ENCODE measurements at regions not wholly inside any gene's neighbourhood (a gene's known extent, or its start where the extent isn't known, plus 50 kb on each side); places are given as distances from the start of the nearest gene placed in this dataset.
A peak's percentile ranks its signal among the peaks of the same experiment; 100 is the strongest.

GRCh38 chr4:26048950-26049349 is 134.9 kb downstream of the SMIM20 start:
- Histone ChIP-seq H3K4ac (ENCODE audit: low read depth, low read length) (no peak overlapping the region), H2BK5ac (ENCODE audit: low read length) (no peak overlapping the region), H3K4me1 (ENCODE audit: control insufficient read depth, low read depth, low read length) (no peaks in the 10 kb centered on the region), H4K5ac (ENCODE audit: low read length) (no peak overlapping the region), H3K27ac (ENCODE audit: low read depth, low read length) (no peak overlapping the region), H3K4me3 (ENCODE audit: low read length) (no peak overlapping the region), H3K4me2 (ENCODE audit: low read length) (no peak overlapping the region), H2BK15ac (replicated peaks; ENCODE audit: low read depth) (no peak overlapping the region), H3K23ac (ENCODE audit: low read length) (no peak overlapping the region), H4K8ac (ENCODE audit: low read depth, low read length) (no peak overlapping the region), H2BK120ac (ENCODE audit: low read depth, low read length) (no peak overlapping the region), H3K79me2 (ENCODE audit: control insufficient read depth, insufficient read depth, low read length) (no peaks in the 10 kb centered on the region), H3K27me3 (ENCODE audit: insufficient read depth, low read length, poor library complexity) (no peaks in the 10 kb centered on the region), H3K79me1 (ENCODE audit: low read length) (no peaks in the 10 kb centered on the region), H3K36me3 (ENCODE audit: control insufficient read depth, insufficient read depth, low read length) (no peaks in the 10 kb centered on the region), H3K18ac (ENCODE audit: low read length) (no peak overlapping the region), H2AK5ac (ENCODE audit: low read length) (no peak overlapping the region), H3K56ac (ENCODE audit: low read length) (no peak overlapping the region), H3K9ac (ENCODE audit: low read length) (no peak overlapping the region)
- no peak for DNase-seq
- WGBS (ENCODE audit: extremely low coverage, insufficient coverage, low lambda C conversion rate): no CpG with 5 or more reads among the region's 9 CpGs

- WGBS (ENCODE audit: extremely low coverage, insufficient coverage, low lambda C conversion rate): no CpG with 5 or more reads among the region's 4 CpGs
- Histone ChIP-seq H3K79me2 (ENCODE audit: control insufficient read depth, insufficient read depth, low read length) (no peaks in the 10 kb centered on the region), H2BK15ac (replicated peaks; ENCODE audit: low read depth) (no peak overlapping the region), H3K36me3 (ENCODE audit: control insufficient read depth, insufficient read depth, low read length) (no peaks in the 10 kb centered on the region), H2AK5ac (ENCODE audit: low read length) (no peak overlapping the region), H4K8ac (ENCODE audit: low read depth, low read length) (no peak overlapping the region), H3K4me1 (ENCODE audit: control insufficient read depth, low read depth, low read length) (no peaks in the 10 kb centered on the region), H3K4ac (ENCODE audit: low read depth, low read length) (no peak overlapping the region), H2BK120ac (ENCODE audit: low read depth, low read length) (no peak overlapping the region), H3K56ac (ENCODE audit: low read length) (no peak overlapping the region), H3K18ac (ENCODE audit: low read length) (no peak overlapping the region), H4K5ac (ENCODE audit: low read length) (no peak overlapping the region), H3K27ac (ENCODE audit: low read depth, low read length) (no peak overlapping the region), H3K9ac (ENCODE audit: low read length) (no peak overlapping the region), H3K79me1 (ENCODE audit: low read length) (no peaks in the 10 kb centered on the region), H3K4me3 (ENCODE audit: low read length) (no peak overlapping the region), H3K27me3 (ENCODE audit: insufficient read depth, low read length, poor library complexity) (no peaks in the 10 kb centered on the region), H3K23ac (ENCODE audit: low read length) (no peak overlapping the region), H3K4me2 (ENCODE audit: low read length) (no peak overlapping the region), H2BK5ac (ENCODE audit: low read length) (no peak overlapping the region)
- no peak for DNase-seq
These were observed 135.4 kb downstream of the SMIM20 start for GRCh38 chr4:26049447-26049846.

GRCh38 chr4:26050212-26050643 is 136.2 kb downstream of the SMIM20 start:
- H3K27me3 ChIP-seq (ENCODE audit: insufficient read depth, low read length, poor library complexity): no peaks in the 10 kb centered on the region
- H3K56ac ChIP-seq (ENCODE audit: low read length): peak overlapping the region; percentile 30
- H2BK15ac ChIP-seq (replicated peaks; ENCODE audit: low read depth): no peak overlapping the region
- WGBS (ENCODE audit: extremely low coverage, insufficient coverage, low lambda C conversion rate): no CpG with 5 or more reads among the region's 8 CpGs
- H3K4me3 ChIP-seq (ENCODE audit: low read length): no peak overlapping the region
- no peak overlapping the region for H2BK120ac ChIP-seq (ENCODE audit: low read depth, low read length)
- H3K4ac ChIP-seq (ENCODE audit: low read depth, low read length): no peak overlapping the region
- H3K79me2 ChIP-seq (ENCODE audit: control insufficient read depth, insufficient read depth, low read length): no peaks in the 10 kb centered on the region
- no peak for DNase-seq
- H3K27ac ChIP-seq (ENCODE audit: low read depth, low read length): no peak overlapping the region
- H4K5ac ChIP-seq (ENCODE audit: low read length): no peak overlapping the region
- H3K36me3 ChIP-seq (ENCODE audit: control insufficient read depth, insufficient read depth, low read length): no peaks in the 10 kb centered on the region
- no peak overlapping the region for H2BK5ac ChIP-seq (ENCODE audit: low read length)
- no peak overlapping the region for H3K23ac ChIP-seq (ENCODE audit: low read length)
- no peaks in the 10 kb centered on the region for H3K79me1 ChIP-seq (ENCODE audit: low read length)
- no peaks in the 10 kb centered on the region for H3K4me1 ChIP-seq (ENCODE audit: control insufficient read depth, low read depth, low read length)
- H4K8ac ChIP-seq (ENCODE audit: low read depth, low read length): no peak overlapping the region
- H3K18ac ChIP-seq (ENCODE audit: low read length): no peak overlapping the region
- H3K9ac ChIP-seq (ENCODE audit: low read length): no peak overlapping the region
- no peak overlapping the region for H3K4me2 ChIP-seq (ENCODE audit: low read length)
- no peak overlapping the region for H2AK5ac ChIP-seq (ENCODE audit: low read length)

- Histone ChIP-seq H2BK15ac (replicated peaks; ENCODE audit: low read depth) (no peak overlapping the region), H3K23ac (ENCODE audit: low read length) (no peak overlapping the region), H3K36me3 (ENCODE audit: control insufficient read depth, insufficient read depth, low read length) (no peaks in the 10 kb centered on the region), H3K79me1 (ENCODE audit: low read length) (no peaks in the 10 kb centered on the region), H2AK5ac (ENCODE audit: low read length) (no peak overlapping the region), H3K4ac (ENCODE audit: low read depth, low read length) (no peak overlapping the region), H3K4me3 (ENCODE audit: low read length) (no peak overlapping the region), H3K9ac (ENCODE audit: low read length) (no peak overlapping the region), H2BK5ac (ENCODE audit: low read length) (no peak overlapping the region), H3K4me2 (ENCODE audit: low read length) (no peak overlapping the region), H3K79me2 (ENCODE audit: control insufficient read depth, insufficient read depth, low read length) (no peaks in the 10 kb centered on the region), H3K18ac (ENCODE audit: low read length) (no peak overlapping the region), H4K8ac (ENCODE audit: low read depth, low read length) (no peak overlapping the region), H3K56ac (ENCODE audit: low read length) (no peak overlapping the region), H3K27me3 (ENCODE audit: insufficient read depth, low read length, poor library complexity) (no peaks in the 10 kb centered on the region), H2BK120ac (ENCODE audit: low read depth, low read length) (no peak overlapping the region), H4K5ac (ENCODE audit: low read length) (no peak overlapping the region), H3K4me1 (ENCODE audit: control insufficient read depth, low read depth, low read length) (no peaks in the 10 kb centered on the region), H3K27ac (ENCODE audit: low read depth, low read length) (no peak overlapping the region)
- DNase-seq: no peak
- no CpG with 5 or more reads among the region's 5 CpGs for WGBS (ENCODE audit: extremely low coverage, insufficient coverage, low lambda C conversion rate)
These were observed 136.7 kb downstream of the SMIM20 start for GRCh38 chr4:26050671-26051070.

- Histone ChIP-seq H3K27ac (ENCODE audit: low read depth, low read length) (no peak overlapping the region), H3K23ac (ENCODE audit: low read length) (no peak overlapping the region), H2AK5ac (ENCODE audit: low read length) (no peak overlapping the region), H3K4me3 (ENCODE audit: low read length) (no peak overlapping the region), H3K79me1 (ENCODE audit: low read length) (no peaks in the 10 kb centered on the region), H3K79me2 (ENCODE audit: control insufficient read depth, insufficient read depth, low read length) (no peaks in the 10 kb centered on the region), H3K56ac (ENCODE audit: low read length) (no peak overlapping the region), H4K8ac (ENCODE audit: low read depth, low read length) (no peak overlapping the region), H3K4me2 (ENCODE audit: low read length) (no peak overlapping the region), H2BK5ac (ENCODE audit: low read length) (no peak overlapping the region), H4K5ac (ENCODE audit: low read length) (no peak overlapping the region), H2BK120ac (ENCODE audit: low read depth, low read length) (no peak overlapping the region), H3K4ac (ENCODE audit: low read depth, low read length) (no peak overlapping the region), H3K27me3 (ENCODE audit: insufficient read depth, low read length, poor library complexity) (no peaks in the 10 kb centered on the region), H3K9ac (ENCODE audit: low read length) (no peak overlapping the region), H3K18ac (ENCODE audit: low read length) (no peak overlapping the region), H3K36me3 (ENCODE audit: control insufficient read depth, insufficient read depth, low read length) (no peaks in the 10 kb centered on the region), H2BK15ac (replicated peaks; ENCODE audit: low read depth) (no peak overlapping the region), H3K4me1 (ENCODE audit: control insufficient read depth, low read depth, low read length) (no peaks in the 10 kb centered on the region)
- no CpG with 5 or more reads among the region's 7 CpGs for WGBS (ENCODE audit: extremely low coverage, insufficient coverage, low lambda C conversion rate)
- DNase-seq: no peak
These were observed 137.2 kb downstream of the SMIM20 start for GRCh38 chr4:26051240-26051639.

- Histone ChIP-seq H2AK5ac (ENCODE audit: low read length) (no peak overlapping the region), H3K23ac (ENCODE audit: low read length) (no peak overlapping the region), H3K27me3 (ENCODE audit: insufficient read depth, low read length, poor library complexity) (no peaks in the 10 kb centered on the region), H3K18ac (ENCODE audit: low read length) (no peak overlapping the region), H3K4me2 (ENCODE audit: low read length) (no peak overlapping the region), H3K56ac (ENCODE audit: low read length) (no peak overlapping the region), H2BK5ac (ENCODE audit: low read length) (no peak overlapping the region), H2BK15ac (replicated peaks; ENCODE audit: low read depth) (no peak overlapping the region), H3K79me1 (ENCODE audit: low read length) (no peaks in the 10 kb centered on the region), H4K5ac (ENCODE audit: low read length) (no peak overlapping the region), H3K27ac (ENCODE audit: low read depth, low read length) (no peak overlapping the region), H3K9ac (ENCODE audit: low read length) (no peak overlapping the region), H3K4ac (ENCODE audit: low read depth, low read length) (no peak overlapping the region), H3K4me1 (ENCODE audit: control insufficient read depth, low read depth, low read length) (no peaks in the 10 kb centered on the region), H3K36me3 (ENCODE audit: control insufficient read depth, insufficient read depth, low read length) (no peaks in the 10 kb centered on the region), H3K4me3 (ENCODE audit: low read length) (no peak overlapping the region), H2BK120ac (ENCODE audit: low read depth, low read length) (no peak overlapping the region), H4K8ac (ENCODE audit: low read depth, low read length) (no peak overlapping the region), H3K79me2 (ENCODE audit: control insufficient read depth, insufficient read depth, low read length) (no peaks in the 10 kb centered on the region)
- no CpG with 5 or more reads among the region's 9 CpGs for WGBS (ENCODE audit: extremely low coverage, insufficient coverage, low lambda C conversion rate)
- no peak for DNase-seq
These were observed 138.9 kb downstream of the SMIM20 start for GRCh38 chr4:26052663-26053541.

Measured in mesendoderm (in vitro differentiated cells).